ENCODE measurements at regions not wholly inside any gene's neighbourhood (a gene's known extent, or its start where the extent isn't known, plus 50 kb on each side); places are given as distances from the start of the nearest gene placed in this dataset.

DNA sequence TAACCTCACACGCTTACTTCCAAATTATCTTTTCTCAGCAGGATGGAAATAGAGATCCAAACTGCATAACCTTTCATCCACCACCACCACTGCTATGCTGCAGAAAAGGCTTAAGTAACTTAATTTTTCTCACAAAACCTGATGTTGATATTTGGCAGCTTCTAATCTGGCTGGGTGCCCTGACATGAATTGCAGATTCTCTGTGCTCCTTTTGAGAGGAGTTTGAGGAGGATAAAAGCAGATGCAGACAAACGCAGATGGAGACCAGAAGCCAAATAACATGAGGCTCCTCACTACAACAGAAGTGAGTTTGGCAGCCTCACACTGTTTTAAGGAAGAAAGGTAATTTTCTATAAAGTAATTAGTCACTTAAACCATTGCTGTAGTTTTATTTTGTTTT, 646.2 kb upstream of the ATXN8OS start:
- no peak overlapping the region for H2BK12ac ChIP-seq (ENCODE audit: low read depth, low read length)
- H3K4me3 ChIP-seq (ENCODE audit: extremely low read depth in 1 of 4, insufficient read depth in 2 of 4, low read depth in 3 of 4, low read length in 4 of 4), result no peak overlapping the region
- CTCF ChIA-PET (ENCODE audit: partially characterized antibody), result no interaction called here
- H3K27ac ChIP-seq (ENCODE audit: low read depth, low read length), result no peak overlapping the region
- no peak overlapping the region for H3K9ac ChIP-seq (replicated peaks in 1 of 4; ENCODE audit: extremely low read depth in 1 of 4, low read depth in 3 of 4, low read length in 3 of 4)
- no peak overlapping the region for H2AK5ac ChIP-seq (ENCODE audit: low read depth, low read length)
- FAIRE-seq, result peak; percentile 13
- H3K36me3 ChIP-seq (ENCODE audit: control insufficient read depth in 2 of 4, insufficient read depth in 4 of 4, low read length in 3 of 4), result no peaks in the 10 kb centered on the region
- H3K23me2 ChIP-seq (ENCODE audit: low read depth, low read length), result no peaks in the 10 kb centered on the region
- POLR2A ChIA-PET (ENCODE audit: partially characterized antibody), result no interaction called here
- H2BK15ac ChIP-seq (ENCODE audit: low read length), result no peak overlapping the region
- H3K79me1 ChIP-seq (ENCODE audit: low read depth, low read length), result no peaks in the 10 kb centered on the region
- no peaks in the 10 kb centered on the region for H3K27me3 ChIP-seq (replicated peaks in 1 of 4; ENCODE audit: control insufficient read depth in 3 of 4, extremely low read depth in 1 of 4, insufficient read depth in 3 of 4, low read length in 3 of 4)
- DNase-seq (ENCODE audit: low read depth in 1 of 2, low spot score in 2 of 2), result no peak
- no peak overlapping the region for H3K14ac ChIP-seq (ENCODE audit: insufficient read length)
- no peak overlapping the region for H4K91ac ChIP-seq (replicated peaks; ENCODE audit: insufficient read length, low read length)
- no peaks in the 10 kb centered on the region for H3K79me2 ChIP-seq (ENCODE audit: control insufficient read depth in 1 of 2, insufficient read depth in 2 of 2, low read length in 2 of 2)
- peaks cover 0 to 6% (median under 1%) of the 10 kb centered on the region in 4 experiments; a peak in 2 of 7 replicates for H3K4me1 ChIP-seq (replicated peaks in 1 of 4; ENCODE audit: control insufficient read depth in 3 of 4, insufficient read depth in 4 of 4, low read length in 3 of 4)
- WGBS, 2 experiments (ENCODE audit: extremely low coverage in 1 of 2, insufficient coverage in 1 of 2, insufficient read length in 1 of 2, insufficient replicate concordance in 2 of 2, low coverage in 1 of 2, low lambda C conversion rate in 2 of 2, missing lambda C conversion rate in 1 of 2), result 83% methylated on average over 2 of the region's 2 CpGs; no CpG with 5 or more reads in 1 of the 2 experiments
- no peak overlapping the region for H2AFZ ChIP-seq (ENCODE audit: low read length)
- H4K20me1 ChIP-seq (replicated peaks in 1 of 2; ENCODE audit: control insufficient read depth in 1 of 2, insufficient read depth in 2 of 2, low read length in 2 of 2), result no peaks in the 10 kb centered on the region
- H2BK20ac ChIP-seq (ENCODE audit: low read length), result no peak overlapping the region
- H3K9me3 ChIP-seq (ENCODE audit: insufficient read depth in 2 of 2, low read depth in 1 of 2, low read length in 1 of 2), result no peaks in the 10 kb centered on the region
- no peak overlapping the region for H3K23ac ChIP-seq (ENCODE audit: insufficient read length)
- no peak overlapping the region for H4K5ac ChIP-seq (ENCODE audit: insufficient read length, low read depth, low read length)
- H2BK5ac ChIP-seq (ENCODE audit: low read depth, low read length), result no peak overlapping the region
- no peak overlapping the region for H2BK120ac ChIP-seq (replicated peaks; ENCODE audit: low read depth, low read length)
- H3K56ac ChIP-seq (replicated peaks; ENCODE audit: insufficient read length, low read depth, low read length), result no peak overlapping the region
- no peak overlapping the region for H3K4ac ChIP-seq (replicated peaks; ENCODE audit: insufficient read length, low read depth, low read length)
- TF ChIP-seq TBP (IDR thresholded peaks at IDR 0.05; ENCODE audit: low read depth, low read length) (no peak), NRF1 (IDR thresholded peaks at IDR 0.05; ENCODE audit: low read depth, low read length) (no peak), RBBP5 (IDR thresholded peaks at IDR 0.05; ENCODE audit: borderline replicate concordance, low read depth, low read length) (no peak), EGR1 (IDR thresholded peaks at IDR 0.05; ENCODE audit: borderline replicate concordance, low read depth, low read length) (no peak), RXRA (IDR thresholded peaks at IDR 0.05; ENCODE audit: insufficient read depth, low read depth, low read length) (no peak), SIX5 (IDR thresholded peaks at IDR 0.05; ENCODE audit: low read depth, low read length) (no peak), ASH2L (IDR thresholded peaks at IDR 0.05; ENCODE audit: low read length) (no peak), KDM5A (IDR thresholded peaks at IDR 0.05; ENCODE audit: low read length) (no peak), CBX8 (IDR thresholded peaks at IDR 0.05; ENCODE audit: borderline replicate concordance, low read depth, low read length) (no peak), JUND (IDR thresholded peaks at IDR 0.05; ENCODE audit: low read length) (no peak), SIRT6 (IDR thresholded peaks at IDR 0.05; ENCODE audit: low read length) (no peak)
- no peak overlapping the region for H3K4me2 ChIP-seq (ENCODE audit: insufficient read depth in 1 of 2, low read depth in 2 of 2, low read length in 2 of 2)
- no peak overlapping the region for H4K8ac ChIP-seq (ENCODE audit: extremely low read depth, insufficient read depth, low read length)
- H3K18ac ChIP-seq (ENCODE audit: extremely low read depth, low read length), result no peak overlapping the region

All from H1 (cell line).